HG02885 (cell line): ENCODE measurements at regions not wholly inside any gene's neighbourhood (a gene's known extent, or its start where the extent isn't known, plus 50 kb on each side); places are given as distances from the start of the nearest gene placed in this dataset.

Experiments used
- ATAC-seq: cut with Tn5 transposase; IDR thresholded peaks from one replicate; pipeline ENCODE4 v1.9.1; 2021; ENCODE audit warnings: mild to moderate bottlenecking; ENCODE audit not compliant: unreplicated experiment, poor library complexity

GRCh38 chr10:131442271-131442670 lies 130.8 kb upstream of the TCERG1L start:
- ATAC-seq: no peak

GRCh38 chr10:131444286-131444685 lies 132.8 kb upstream of the TCERG1L start:
- no peak for ATAC-seq

- no peak for ATAC-seq
Observed at GRCh38 chr10:131444862-131445461, 133.4 kb upstream of the TCERG1L start.

GRCh38 chr10:131445623-131446022 lies 134.1 kb upstream of the TCERG1L start:
- no peak for ATAC-seq

GRCh38 chr10:131446171-131446570 lies 134.7 kb upstream of the TCERG1L start:
- ATAC-seq: no peak

GRCh38 chr10:131448171-131448570 lies 136.7 kb upstream of the TCERG1L start:
- no peak for ATAC-seq

GRCh38 chr10:131448883-131449282 lies 137.4 kb upstream of the TCERG1L start:
- no peak for ATAC-seq

GRCh38 chr10:131450216-131450765 lies 138.8 kb upstream of the TCERG1L start:
- ATAC-seq: no peak

- ATAC-seq: no peak
Observed at GRCh38 chr10:131451407-131452015, 140.0 kb upstream of the TCERG1L start.

GRCh38 chr10:131452926-131453720 lies 141.6 kb upstream of the TCERG1L start:
- ATAC-seq: no peak

GRCh38 chr10:131453721-131454634 lies 142.5 kb upstream of the TCERG1L start:
- ATAC-seq: no peak

- no peak for ATAC-seq
Observed at GRCh38 chr10:131456411-131456810, 144.9 kb upstream of the TCERG1L start.

- no peak for ATAC-seq
Observed at GRCh38 chr10:131461093-131461492, 149.6 kb upstream of the TCERG1L start.

GRCh38 chr10:131464789-131465188 lies 153.3 kb upstream of the TCERG1L start:
- ATAC-seq: no peak

GRCh38 chr10:131469551-131469950 lies 158.0 kb upstream of the TCERG1L start:
- ATAC-seq: no peak

- no peak for ATAC-seq
Observed at GRCh38 chr10:131473645-131474044, 162.1 kb upstream of the TCERG1L start.

GRCh38 chr10:131474416-131474815 lies 162.9 kb upstream of the TCERG1L start:
- no peak for ATAC-seq

- ATAC-seq: no peak
Observed at GRCh38 chr10:131475043-131475442, 163.5 kb upstream of the TCERG1L start.

GRCh38 chr10:131475803-131476202 lies 164.3 kb upstream of the TCERG1L start:
- no peak for ATAC-seq

- no peak for ATAC-seq
Observed at GRCh38 chr10:131477457-131478121, 166.1 kb upstream of the TCERG1L start.
